GM12875 (cell line): ENCODE measurements at regions not wholly inside any gene's neighbourhood (a gene's known extent, or its start where the extent isn't known, plus 50 kb on each side); places are given as distances from the start of the nearest gene placed in this dataset.

Experiments
- H3K4me3 ChIP-seq: one replicate; pipeline ENCODE4 v1.5.1; 2011; ENCODE audit warnings: low read depth, low read length, control low read depth
- TF ChIP-seq, protein P1 (sequence below): IDR thresholded peaks from 2 replicates; pipeline ENCODE4 v1.5.1; 2011; ENCODE audit warnings: low read depth, mild to moderate bottlenecking, control low read depth, inconsistent platforms, low read length, moderate library complexity, borderline replicate concordance; ENCODE audit not compliant: insufficient read depth

DNA sequence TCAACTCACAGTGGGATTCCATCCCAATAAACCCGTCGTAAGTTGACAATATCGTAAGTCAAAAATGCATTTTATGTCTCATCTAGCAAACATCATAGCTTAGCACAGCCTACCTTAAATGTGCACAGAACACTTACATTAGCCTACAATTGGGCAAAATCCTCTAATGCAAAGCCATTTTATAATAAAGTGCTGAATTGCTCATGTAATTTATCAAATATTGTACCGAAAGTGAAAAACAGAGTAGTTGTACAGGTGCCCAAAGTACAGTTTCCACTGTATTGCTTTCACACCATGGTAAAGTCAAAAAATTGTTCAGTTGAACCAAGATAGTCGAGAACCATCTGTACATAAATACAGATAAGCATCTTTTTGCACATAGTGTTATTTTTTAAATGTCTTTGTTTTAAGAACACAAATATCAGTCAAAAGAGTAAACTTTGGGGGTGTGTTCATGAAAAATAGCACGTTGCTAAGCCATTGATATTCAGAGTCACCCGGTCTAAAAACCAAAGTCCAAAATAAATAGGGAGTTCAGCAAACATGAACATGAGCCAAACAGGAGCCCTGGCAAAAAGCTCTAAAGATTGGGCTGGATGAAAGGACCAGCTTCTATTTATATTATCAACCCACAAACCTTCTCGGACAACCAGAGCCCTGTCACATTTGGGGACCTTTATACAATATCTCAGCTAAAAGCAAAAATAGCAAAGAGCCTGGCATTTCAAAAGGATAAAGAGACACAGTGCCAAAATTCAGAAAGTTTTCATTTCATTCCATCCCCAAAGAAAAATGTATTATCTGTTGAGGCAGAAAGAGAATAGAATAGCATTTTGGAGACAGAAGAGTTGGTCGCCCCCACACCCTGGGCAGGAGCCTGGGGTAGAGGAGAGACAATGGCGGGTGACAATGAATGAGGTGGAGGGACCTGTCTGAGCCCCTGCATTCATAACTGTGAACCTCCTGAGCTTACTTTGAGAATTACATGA lies 105.9 kb upstream of the SH3BP4 start:
- H3K4me3 ChIP-seq, result no peak overlapping the region
- TF ChIP-seq, protein P1, sequence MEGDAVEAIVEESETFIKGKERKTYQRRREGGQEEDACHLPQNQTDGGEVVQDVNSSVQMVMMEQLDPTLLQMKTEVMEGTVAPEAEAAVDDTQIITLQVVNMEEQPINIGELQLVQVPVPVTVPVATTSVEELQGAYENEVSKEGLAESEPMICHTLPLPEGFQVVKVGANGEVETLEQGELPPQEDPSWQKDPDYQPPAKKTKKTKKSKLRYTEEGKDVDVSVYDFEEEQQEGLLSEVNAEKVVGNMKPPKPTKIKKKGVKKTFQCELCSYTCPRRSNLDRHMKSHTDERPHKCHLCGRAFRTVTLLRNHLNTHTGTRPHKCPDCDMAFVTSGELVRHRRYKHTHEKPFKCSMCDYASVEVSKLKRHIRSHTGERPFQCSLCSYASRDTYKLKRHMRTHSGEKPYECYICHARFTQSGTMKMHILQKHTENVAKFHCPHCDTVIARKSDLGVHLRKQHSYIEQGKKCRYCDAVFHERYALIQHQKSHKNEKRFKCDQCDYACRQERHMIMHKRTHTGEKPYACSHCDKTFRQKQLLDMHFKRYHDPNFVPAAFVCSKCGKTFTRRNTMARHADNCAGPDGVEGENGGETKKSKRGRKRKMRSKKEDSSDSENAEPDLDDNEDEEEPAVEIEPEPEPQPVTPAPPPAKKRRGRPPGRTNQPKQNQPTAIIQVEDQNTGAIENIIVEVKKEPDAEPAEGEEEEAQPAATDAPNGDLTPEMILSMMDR, result no peak

DNA sequence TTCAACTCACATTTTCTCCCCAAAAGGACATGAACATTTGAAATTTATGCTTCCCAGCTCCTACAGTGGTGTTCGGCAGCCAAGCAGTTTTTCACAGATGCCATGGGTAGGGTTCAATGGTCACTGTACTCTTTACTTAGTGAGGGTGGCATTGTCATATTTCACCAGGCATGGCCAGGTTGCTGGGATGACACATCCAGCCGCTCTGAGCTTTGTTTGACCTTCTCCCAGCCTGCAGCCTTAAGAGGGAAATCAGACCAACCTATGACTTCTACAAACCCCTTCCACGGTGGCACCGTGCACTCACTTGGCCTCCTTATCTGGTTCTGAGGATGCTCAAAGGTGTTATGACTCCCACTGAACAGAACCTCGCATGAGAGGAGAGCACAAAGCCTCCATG lies 108.4 kb upstream of the SH3BP4 start:
- TF ChIP-seq, protein P1, result no peak
- H3K4me3 ChIP-seq, result no peak overlapping the region

DNA sequence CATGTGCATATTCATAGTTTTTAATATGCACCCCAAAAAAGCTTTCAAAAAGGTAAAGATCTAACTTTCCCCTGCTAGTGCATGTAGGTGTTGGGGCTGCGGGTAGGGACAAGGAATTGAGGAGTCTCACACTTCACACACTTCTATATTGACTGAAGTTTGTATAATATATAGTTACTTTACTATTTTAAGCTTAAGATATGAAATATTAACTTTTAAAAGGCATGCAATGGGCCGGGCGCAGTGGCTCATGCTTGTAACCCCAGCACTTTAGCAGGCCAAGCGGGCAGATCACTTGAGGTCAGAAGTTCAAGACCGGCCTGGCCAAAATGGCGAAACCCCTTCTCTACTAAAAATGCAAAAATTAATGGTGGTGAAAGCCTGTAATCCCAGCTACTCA lies 109.1 kb upstream of the SH3BP4 start:
- H3K4me3 ChIP-seq, result no peak overlapping the region
- TF ChIP-seq, protein P1, result no peak

DNA sequence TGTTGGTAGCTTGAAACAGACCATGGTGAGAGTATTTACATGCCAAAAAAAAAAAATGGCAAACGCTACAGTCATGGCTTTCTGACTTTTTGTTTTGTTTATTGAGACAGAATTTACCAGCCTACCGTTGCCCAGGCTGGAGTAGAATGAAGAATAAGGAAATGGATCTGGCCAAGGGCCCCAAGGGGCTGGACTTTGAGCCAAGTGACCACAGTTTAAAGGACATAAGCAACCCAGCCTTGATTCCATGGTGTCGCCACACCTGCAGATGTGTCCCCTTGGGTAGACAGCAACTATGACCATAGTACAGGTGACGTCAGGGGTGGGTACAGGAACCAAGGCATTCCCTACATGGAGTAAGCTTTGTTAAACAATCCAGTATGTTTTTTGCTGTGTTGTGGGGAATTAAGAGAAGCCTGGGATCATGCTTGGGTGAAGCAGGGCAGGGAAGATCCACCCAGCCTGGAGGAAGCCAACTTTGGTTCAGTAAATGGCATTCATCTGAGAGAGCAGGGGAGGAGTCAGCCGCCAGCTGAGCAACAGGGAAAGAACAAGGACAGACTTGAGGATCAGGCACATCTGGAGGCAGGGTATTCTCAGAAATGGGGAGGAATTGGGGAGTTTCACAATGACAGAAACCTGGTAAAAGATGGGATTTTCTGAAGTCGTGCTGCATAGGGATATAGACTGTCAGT lies 110.3 kb upstream of the SH3BP4 start:
- TF ChIP-seq, protein P1, result no peak
- H3K4me3 ChIP-seq, result no peak overlapping the region

DNA sequence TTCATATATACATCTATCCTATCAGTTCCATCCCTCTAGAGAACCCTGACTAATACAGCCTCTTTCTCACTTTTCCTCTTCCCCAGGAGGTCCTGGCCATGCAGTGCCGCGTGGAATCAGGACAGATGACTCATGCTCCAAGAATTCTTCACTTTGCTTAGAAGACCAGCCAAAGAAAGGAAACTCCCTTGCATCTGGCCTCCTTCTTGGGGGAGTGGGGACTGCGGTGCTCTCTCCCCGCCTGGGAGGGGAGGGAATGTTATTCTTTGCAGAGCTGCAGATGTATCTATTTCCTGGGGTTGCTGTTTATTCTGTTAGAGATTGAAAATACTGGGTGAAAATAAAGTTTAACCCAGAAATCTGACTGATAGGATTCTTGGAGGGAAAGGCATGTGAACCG lies 111.5 kb upstream of the SH3BP4 start:
- TF ChIP-seq, protein P1, result no peak
- no peak overlapping the region for H3K4me3 ChIP-seq

DNA sequence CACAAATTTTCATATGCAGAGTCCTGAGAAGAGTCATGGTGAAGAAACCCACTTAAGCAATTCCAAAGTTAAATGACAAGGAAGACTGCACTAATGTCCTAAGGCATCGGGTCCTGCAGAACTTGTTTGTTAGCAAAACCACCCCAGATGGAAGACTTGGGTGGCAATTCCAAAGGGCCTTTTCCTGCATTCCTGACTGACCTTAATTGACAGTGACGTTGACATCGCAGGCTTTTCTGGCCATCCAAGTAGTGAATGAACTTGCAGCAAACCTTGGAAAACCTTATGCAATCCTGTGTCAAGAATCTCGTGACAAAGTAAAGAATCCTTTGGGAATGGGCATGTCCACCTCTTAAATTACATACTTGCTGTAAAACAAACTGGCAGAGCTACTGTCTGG lies 112.5 kb upstream of the SH3BP4 start:
- TF ChIP-seq, protein P1, result no peak
- no peak overlapping the region for H3K4me3 ChIP-seq
